ENCODE measurements at regions not wholly inside any gene's neighbourhood (a gene's known extent, or its start where the extent isn't known, plus 50 kb on each side); places are given as distances from the start of the nearest gene placed in this dataset.

GRCh38 chr20:8935878-8936277 is 133.0 kb upstream of the PLCB4 start:
- Mint-ChIP-seq H3K27ac (no peak overlapping the region), H3K4me1 (no peaks in the 10 kb centered on the region), H3K9me3 (no peaks in the 10 kb centered on the region), H3K36me3 (ENCODE audit: low read depth) (no peaks in the 10 kb centered on the region), H3K4me3 (no peak overlapping the region), H3K27me3 (no peaks in the 10 kb centered on the region)
- no peak for DNase-seq
- ChIA-PET CTCF (interaction anchor here (0.8 kb wide), 1 partner anchor 17 kb away, joined by 4 read pairs; no protein-coding TSS in a partner anchor), POLR2A (no interaction called here)

GRCh38 chr20:8938532-8938931 is 130.4 kb upstream of the PLCB4 start:
- Mint-ChIP-seq H3K4me1 (no peaks in the 10 kb centered on the region), H3K4me3 (no peak overlapping the region), H3K36me3 (ENCODE audit: low read depth) (no peaks in the 10 kb centered on the region), H3K9me3 (no peaks in the 10 kb centered on the region), H3K27me3 (no peaks in the 10 kb centered on the region), H3K27ac (no peak overlapping the region)
- ChIA-PET POLR2A (no interaction called here), CTCF (no interaction called here)
- no peak for DNase-seq

- no peak for DNase-seq
- H3K4me3 Mint-ChIP-seq = no peak overlapping the region
- no peaks in the 10 kb centered on the region for H3K27me3 Mint-ChIP-seq
- ChIA-PET CTCF (no interaction called here), POLR2A (no interaction called here)
- no peaks in the 10 kb centered on the region for H3K36me3 Mint-ChIP-seq (ENCODE audit: low read depth)
- no peaks in the 10 kb centered on the region for H3K9me3 Mint-ChIP-seq
- H3K4me1 Mint-ChIP-seq = no peaks in the 10 kb centered on the region
- H3K27ac Mint-ChIP-seq = no peak overlapping the region
These were observed 128.6 kb upstream of the PLCB4 start for GRCh38 chr20:8940326-8940725.

- Mint-ChIP-seq H3K9me3 (no peaks in the 10 kb centered on the region), H3K27me3 (no peaks in the 10 kb centered on the region), H3K4me3 (no peak overlapping the region), H3K4me1 (no peaks in the 10 kb centered on the region), H3K27ac (no peak overlapping the region), H3K36me3 (ENCODE audit: low read depth) (no peaks in the 10 kb centered on the region)
- CTCF ChIA-PET = interaction anchor here (0.6 kb wide), 1 partner anchor 323 kb away, joined by 4 read pairs; no protein-coding TSS in a partner anchor
- no peak for DNase-seq
- POLR2A ChIA-PET = no interaction called here
These were observed 125.3 kb upstream of the PLCB4 start for GRCh38 chr20:8943631-8944030.

GRCh38 chr20:8946036-8946940 is 122.6 kb upstream of the PLCB4 start:
- POLR2A ChIA-PET = no interaction called here
- Mint-ChIP-seq H3K4me3 (no peak overlapping the region), H3K27ac (no peak overlapping the region), H3K9me3 (no peaks in the 10 kb centered on the region), H3K27me3 (no peaks in the 10 kb centered on the region), H3K36me3 (ENCODE audit: low read depth) (no peaks in the 10 kb centered on the region), H3K4me1 (no peaks in the 10 kb centered on the region)
- DNase-seq = no peak
- CTCF ChIA-PET = interaction anchor here (0.8 kb wide), 1 partner anchor 707 kb away, joined by 5 read pairs; no protein-coding TSS in a partner anchor

GRCh38 chr20:8948442-8949020 is 120.4 kb upstream of the PLCB4 start:
- POLR2A ChIA-PET = no interaction called here
- DNase-seq = no peak
- no peaks in the 10 kb centered on the region for H3K9me3 Mint-ChIP-seq
- no peaks in the 10 kb centered on the region for H3K36me3 Mint-ChIP-seq (ENCODE audit: low read depth)
- no peaks in the 10 kb centered on the region for H3K27me3 Mint-ChIP-seq
- CTCF ChIA-PET = no interaction called here
- no peak overlapping the region for H3K4me3 Mint-ChIP-seq
- H3K27ac Mint-ChIP-seq = no peak overlapping the region
- no peaks in the 10 kb centered on the region for H3K4me1 Mint-ChIP-seq

GRCh38 chr20:8951164-8951563 is 117.7 kb upstream of the PLCB4 start:
- ChIA-PET CTCF (no interaction called here), POLR2A (no interaction called here)
- no peak for DNase-seq
- no peak overlapping the region for H3K27ac Mint-ChIP-seq
- H3K4me3 Mint-ChIP-seq = no peak overlapping the region
- H3K36me3 Mint-ChIP-seq (ENCODE audit: low read depth) = no peaks in the 10 kb centered on the region
- H3K4me1 Mint-ChIP-seq = no peaks in the 10 kb centered on the region
- no peaks in the 10 kb centered on the region for H3K27me3 Mint-ChIP-seq
- peaks cover 3% of the 10 kb centered on the region for H3K9me3 Mint-ChIP-seq

- POLR2A ChIA-PET = no interaction called here
- H3K4me3 Mint-ChIP-seq = no peak overlapping the region
- H3K36me3 Mint-ChIP-seq (ENCODE audit: low read depth) = no peaks in the 10 kb centered on the region
- CTCF ChIA-PET = no interaction called here
- no peaks in the 10 kb centered on the region for H3K27me3 Mint-ChIP-seq
- no peak for DNase-seq
- no peaks in the 10 kb centered on the region for H3K4me1 Mint-ChIP-seq
- H3K27ac Mint-ChIP-seq = no peak overlapping the region
- peaks cover 3% of the 10 kb centered on the region for H3K9me3 Mint-ChIP-seq
These were observed 116.2 kb upstream of the PLCB4 start for GRCh38 chr20:8952721-8953120.

GRCh38 chr20:8953300-8953699 is 115.6 kb upstream of the PLCB4 start:
- ChIA-PET CTCF (no interaction called here), POLR2A (no interaction called here)
- Mint-ChIP-seq H3K27ac (no peak overlapping the region), H3K27me3 (no peaks in the 10 kb centered on the region), H3K9me3 (peaks cover 3% of the 10 kb centered on the region), H3K4me3 (no peak overlapping the region), H3K36me3 (ENCODE audit: low read depth) (no peaks in the 10 kb centered on the region), H3K4me1 (no peaks in the 10 kb centered on the region)
- DNase-seq = no peak

GRCh38 chr20:8960241-8960640 is 108.6 kb upstream of the PLCB4 start:
- DNase-seq = no peak
- Mint-ChIP-seq H3K27me3 (no peaks in the 10 kb centered on the region), H3K27ac (no peak overlapping the region), H3K9me3 (no peaks in the 10 kb centered on the region), H3K36me3 (ENCODE audit: low read depth) (no peaks in the 10 kb centered on the region), H3K4me1 (no peaks in the 10 kb centered on the region), H3K4me3 (no peak overlapping the region)
- ChIA-PET CTCF (no interaction called here), POLR2A (no interaction called here)

- Mint-ChIP-seq H3K36me3 (ENCODE audit: low read depth) (no peaks in the 10 kb centered on the region), H3K27ac (no peak overlapping the region), H3K4me3 (no peak overlapping the region), H3K4me1 (no peaks in the 10 kb centered on the region), H3K27me3 (no peaks in the 10 kb centered on the region), H3K9me3 (no peaks in the 10 kb centered on the region)
- DNase-seq = no peak
- ChIA-PET POLR2A (no interaction called here), CTCF (no interaction called here)
These were observed 105.6 kb upstream of the PLCB4 start for GRCh38 chr20:8963330-8963729.

- no peak overlapping the region for H3K27ac Mint-ChIP-seq
- no peaks in the 10 kb centered on the region for H3K4me1 Mint-ChIP-seq
- H3K9me3 Mint-ChIP-seq = peaks cover 3% of the 10 kb centered on the region
- no peaks in the 10 kb centered on the region for H3K36me3 Mint-ChIP-seq (ENCODE audit: low read depth)
- no peak for DNase-seq
- POLR2A ChIA-PET = no interaction called here
- H3K4me3 Mint-ChIP-seq = no peak overlapping the region
- no peaks in the 10 kb centered on the region for H3K27me3 Mint-ChIP-seq
- CTCF ChIA-PET = no interaction called here
These were observed 103.8 kb upstream of the PLCB4 start for GRCh38 chr20:8964959-8965562.

- no peaks in the 10 kb centered on the region for H3K4me1 Mint-ChIP-seq
- peaks cover 3% of the 10 kb centered on the region for H3K9me3 Mint-ChIP-seq
- ChIA-PET POLR2A (no interaction called here), CTCF (no interaction called here)
- H3K27ac Mint-ChIP-seq = no peak overlapping the region
- no peaks in the 10 kb centered on the region for H3K36me3 Mint-ChIP-seq (ENCODE audit: low read depth)
- no peak for DNase-seq
- H3K4me3 Mint-ChIP-seq = no peak overlapping the region
- no peaks in the 10 kb centered on the region for H3K27me3 Mint-ChIP-seq
These were observed 101.1 kb upstream of the PLCB4 start for GRCh38 chr20:8967641-8968245.

Data from activated CD4-positive, alpha-beta T cell treated with anti-CD3 and anti-CD28 coated beads, Interleukin-2, amount 10 ng/mL, durations not matched to agents 7 days and 5 days (primary cell).